B cell (primary cell): ENCODE measurements at regions not wholly inside any gene's neighbourhood (a gene's known extent, or its start where the extent isn't known, plus 50 kb on each side); places are given as distances from the start of the nearest gene placed in this dataset.

ENCODE experiments used
- CTCF ChIP-seq: fragments of 200-600 bp; IDR thresholded peaks from one replicate; pipeline ENCODE4 v1.8.0; 2022; ENCODE audit warnings: antibody characterized with exemption, mild to moderate bottlenecking
- EZH2 ChIP-seq: IDR thresholded peaks from 2 replicates; pipeline ENCODE4 v1.6.1; 2012; ENCODE audit warnings: borderline replicate concordance, low read depth, mild to moderate bottlenecking, moderate library complexity, low read length; ENCODE audit not compliant: insufficient read depth, poor library complexity, severe bottlenecking

- no peak for TF ChIP-seq CTCF
- TF ChIP-seq EZH2 = no peak
Measured at GRCh38 chr16:5966004-5966403, 868.4 kb upstream of the EEF2KMT start.
